K562 (cell line): ENCODE measurements at regions not wholly inside any gene's neighbourhood (a gene's known extent, or its start where the extent isn't known, plus 50 kb on each side); places are given as distances from the start of the nearest gene placed in this dataset.

Experiments
- ATAC-seq: fragments of 200-7000 bp; cut with Tn5 transposase; 3 replicates; pipeline ENCODE4 v1.9.1; 2020; ENCODE audit warnings: moderate library complexity
- BruUV-seq: library from RNA; stranded (reverse); fragments of 400-500 nt; replicated peaks from 2 replicates; lab custom pipeline; 2021; lab: Mats Ljungman, UMichigan
- CTCF ChIA-PET: fragments of 300-600 bp; formaldehyde crosslinking; extraction: SDS; loops from one replicate; lab custom pipeline; 2021; ENCODE audit warnings: low intra/inter-chr PET ratio; lab: Yijun Ruan, JAX
- POLR2A ChIA-PET: fragments of 300-600, 350-650 bp; sonication (Branson Sonifier 250); formaldehyde crosslinking; extraction: SDS; loops from one replicate; lab custom pipeline; 2021; ENCODE audit warnings: antibody characterized with exemption, inconsistent platforms; lab: Yijun Ruan, JAX
- DNase-seq, 4 experiments: peaks; one replicate each; pipeline versions ENCODE4 v3.0.0 to v3.0.0-alpha.2; 2011 to 2018; ENCODE audit warnings: low spot score in 3 of 4, mixed read lengths in 3 of 4; ENCODE audit errors: extremely low read depth in 1 of 4
- FAIRE-seq: peaks from 2 replicates; lab custom pipeline; 2011; peaks lifted over from hg19 to GRCh38; lab: Jason Lieb, UNC
- H2AFZ ChIP-seq: 2 replicates; pipeline ENCODE4 v1.6.0; 2011; ENCODE audit warnings: low read depth, low read length, control low read depth, inconsistent platforms
- H3K27ac ChIP-seq: fragments of 200-600 bp; 3 replicates; pipeline ENCODE4 v1.8.0; 2011; ENCODE audit warnings: low read depth, mild to moderate bottlenecking, control low read depth, inconsistent platforms, low read length, moderate library complexity, mixed read lengths; ENCODE audit errors: extremely low read depth
- H3K27me3 ChIP-seq, 2 experiments: fragments of 300-600 bp in 1 of 2; 2 replicates in 1 of 2; 3 replicates in 1 of 2; pipeline versions ENCODE4 v1.6.0 to v1.8.0; 2011; ENCODE audit warnings: inconsistent platforms in 2 of 2, low read length in 2 of 2, mild to moderate bottlenecking in 1 of 2, mixed read lengths in 1 of 2, moderate library complexity in 1 of 2; ENCODE audit not compliant: control insufficient read depth in 2 of 2, insufficient read depth in 2 of 2
- H3K36me3 ChIP-seq: fragments of 300-600 bp; 3 replicates; pipeline ENCODE4 v1.8.0; 2011; ENCODE audit warnings: mild to moderate bottlenecking, low read length, inconsistent platforms; ENCODE audit not compliant: control insufficient read depth, insufficient read depth
- H3K4me1 ChIP-seq, 2 experiments: fragments of 200-600 bp in 1 of 2; replicated peaks in 1 of 2; 2 replicates in 1 of 2; 3 replicates in 1 of 2; pipeline versions ENCODE4 v1.5.1 to v1.8.0; 2011; ENCODE audit warnings: inconsistent platforms in 2 of 2, low read length in 2 of 2, mild to moderate bottlenecking in 1 of 2, mixed read lengths in 1 of 2, moderate library complexity in 1 of 2; ENCODE audit not compliant: control insufficient read depth in 2 of 2, insufficient read depth in 2 of 2
- H3K4me2 ChIP-seq: 2 replicates; pipeline ENCODE4 v1.6.1; 2011; ENCODE audit warnings: low read length, control low read depth, inconsistent platforms, mixed read lengths; ENCODE audit not compliant: insufficient read depth
- H3K4me3 ChIP-seq: fragments of 200-600 bp; sonication (generic), shearing (Covaris generic); 2 replicates; pipeline ENCODE4 v1.5.1; 2016; ENCODE audit warnings: control low read depth, inconsistent platforms
- H3K79me2 ChIP-seq: fragments of 200-600 bp; 3 replicates; pipeline ENCODE4 v1.8.0; 2011; ENCODE audit warnings: low read length, inconsistent platforms; ENCODE audit not compliant: control insufficient read depth, insufficient read depth
- H3K9ac ChIP-seq, 2 experiments: 2 replicates each; pipeline versions ENCODE4 v1.6.0 to v1.6.1; 2011; ENCODE audit warnings: low read depth in 2 of 2, low read length in 2 of 2, control low read depth in 1 of 2, inconsistent platforms in 1 of 2, mild to moderate bottlenecking in 1 of 2, mixed read lengths in 1 of 2; ENCODE audit not compliant: insufficient read depth in 1 of 2
- H3K9me1 ChIP-seq: one replicate; pipeline ENCODE4 v1.6.0; 2011; ENCODE audit warnings: inconsistent platforms, mild to moderate bottlenecking, low read length, moderate library complexity; ENCODE audit not compliant: control insufficient read depth, insufficient read depth
- H3K9me3 ChIP-seq: replicated peaks from 2 replicates; pipeline ENCODE4 v1.5.1; 2011; ENCODE audit warnings: low read depth, low read length, inconsistent platforms; ENCODE audit not compliant: control insufficient read depth, insufficient read depth
- H4K20me1 ChIP-seq: replicated peaks from 2 replicates; pipeline ENCODE4 v1.6.1; 2011; ENCODE audit warnings: low read length, inconsistent platforms, mixed read lengths; ENCODE audit not compliant: control insufficient read depth, insufficient read depth
- CREB1 ChIP-seq, 2 experiments: sonication (generic) in 1 of 2; formaldehyde crosslinking in 1 of 2; IDR thresholded peaks; 2 replicates each; pipeline versions ENCODE4 v1.6.1 to v1.8.0; 2012 to 2022; ENCODE audit warnings: inconsistent platforms in 1 of 2, mild to moderate bottlenecking in 1 of 2, missing genetic modification reagents in 1 of 2, moderate library complexity in 1 of 2
- SRSF7 ChIP-seq: fragments of 200-400 bp; formaldehyde crosslinking; optimal IDR thresholded peaks from 2 replicates; pipeline ENCODE3; 2017; ENCODE audit warnings: mild to moderate bottlenecking, low read depth, low read length
- ZKSCAN8 ChIP-seq: fragments of 200-800 bp; sonication (Bioruptor generic); IDR thresholded peaks from 2 replicates; pipeline ENCODE4 v1.6.1; 2016; ENCODE audit warnings: missing genetic modification characterization, missing compliant biosample characterization
- ZNF431 ChIP-seq: sonication (generic); formaldehyde crosslinking; IDR thresholded peaks from 2 replicates; pipeline ENCODE4 v1.8.0; 2022; ENCODE audit warnings: mild to moderate bottlenecking, missing genetic modification reagents
- ZNF507 ChIP-seq: conservative IDR thresholded peaks from 2 replicates; pipeline ENCODE4 v1.6.1; 2017; ENCODE audit warnings: missing genetic modification characterization, missing compliant biosample characterization
- ZNF785 ChIP-seq: fragments of 250-450 bp; sonication (Bioruptor Pico); IDR thresholded peaks from 2 replicates; pipeline ENCODE4 v1.4.0; 2020; ENCODE audit warnings: mild to moderate bottlenecking
- WGBS: fragments of 100-300 bp; shearing (Covaris generic); methylation state at CpG from one replicate; pipeline ENCODE4 v1.1.6; 2016; ENCODE audit warnings: low coverage, mixed read lengths; ENCODE audit not compliant: insufficient coverage; ENCODE audit errors: missing lambda C conversion rate; 5-methylcytosine and 5-hydroxymethylcytosine counted together
- in situ Hi-C: fragments of 300-500 bp; cut with MboI; formaldehyde crosslinking; loops from 4 replicates; pipeline ENCODE4 v1.15.0; 2018; ENCODE audit warnings: inconsistent platforms, mixed read lengths
- intact Hi-C: fragments of 100-400 bp; cut with micrococcal nuclease; formaldehyde crosslinking; loops from 2 replicates; pipeline ENCODE4 v1.14.2; 2022
- TF ChIP-seq, protein P1 (sequence below): sonication (generic); formaldehyde crosslinking; IDR thresholded peaks from 2 replicates; pipeline ENCODE4 v1.5.0; 2020; ENCODE audit warnings: missing genetic modification reagents
- TF ChIP-seq, protein P2 (sequence below): sonication (generic); formaldehyde crosslinking; IDR thresholded peaks from 2 replicates; pipeline ENCODE4 v1.8.0; 2022; ENCODE audit warnings: mild to moderate bottlenecking, missing genetic modification reagents

DNA sequence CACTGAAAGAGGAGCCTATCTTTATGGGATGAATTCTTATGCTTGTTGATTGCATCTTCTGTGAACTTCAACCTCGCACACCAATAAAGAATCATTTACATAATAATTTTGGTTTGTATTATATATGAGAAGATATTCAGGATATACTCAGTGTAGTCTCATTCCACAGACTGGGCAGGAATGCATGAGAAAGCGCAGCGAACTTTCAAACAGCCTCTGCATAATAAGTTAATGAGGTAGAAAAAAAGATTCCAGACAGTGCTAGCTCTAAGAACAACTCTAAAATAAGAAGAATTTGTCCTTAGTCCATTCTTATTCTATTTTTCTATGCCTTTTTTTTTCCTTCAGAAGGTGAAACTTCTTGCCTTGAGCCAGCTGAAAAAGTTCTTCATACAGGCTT, 224.3 kb upstream of the CTSO start:
- no peak for DNase-seq
- Histone ChIP-seq H4K20me1 (no peaks in the 10 kb centered on the region), H3K27ac (no peak overlapping the region), H3K9me1 (no peaks in the 10 kb centered on the region), H2AFZ (no peak overlapping the region), H3K36me3 (no peaks in the 10 kb centered on the region), H3K4me3 (no peak overlapping the region), H3K9ac (no peak overlapping the region), H3K79me2 (no peaks in the 10 kb centered on the region), H3K9me3 (no peaks in the 10 kb centered on the region), H3K27me3 (no peaks in the 10 kb centered on the region), H3K4me1 (no peaks in the 10 kb centered on the region), H3K4me2 (no peak overlapping the region)
- 0% methylated on average over 3 of the region's 3 CpGs for WGBS
- intact Hi-C loops (no loop called here), in situ Hi-C loops (no loop called here)
- FAIRE-seq = no peak
- CTCF ChIA-PET = no interaction called here
- TF ChIP-seq ZNF507 (tag) (no peak), ZKSCAN8 (CRISPR knock-in tag) (no peak), CREB1 (IDR thresholded peaks at IDR 0.05) (no peak), CREB1 (CRISPR knock-in tag; IDR thresholded peaks at IDR 0.05) (no peak), ZNF785 (no peak), SRSF7 (no peak), ZNF431 (no peak)
- TF ChIP-seq, protein P1, sequence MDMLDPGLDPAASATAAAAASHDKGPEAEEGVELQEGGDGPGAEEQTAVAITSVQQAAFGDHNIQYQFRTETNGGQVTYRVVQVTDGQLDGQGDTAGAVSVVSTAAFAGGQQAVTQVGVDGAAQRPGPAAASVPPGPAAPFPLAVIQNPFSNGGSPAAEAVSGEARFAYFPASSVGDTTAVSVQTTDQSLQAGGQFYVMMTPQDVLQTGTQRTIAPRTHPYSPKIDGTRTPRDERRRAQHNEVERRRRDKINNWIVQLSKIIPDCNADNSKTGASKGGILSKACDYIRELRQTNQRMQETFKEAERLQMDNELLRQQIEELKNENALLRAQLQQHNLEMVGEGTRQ (CRISPR knock-in tag) = no peak
- TF ChIP-seq, protein P2, sequence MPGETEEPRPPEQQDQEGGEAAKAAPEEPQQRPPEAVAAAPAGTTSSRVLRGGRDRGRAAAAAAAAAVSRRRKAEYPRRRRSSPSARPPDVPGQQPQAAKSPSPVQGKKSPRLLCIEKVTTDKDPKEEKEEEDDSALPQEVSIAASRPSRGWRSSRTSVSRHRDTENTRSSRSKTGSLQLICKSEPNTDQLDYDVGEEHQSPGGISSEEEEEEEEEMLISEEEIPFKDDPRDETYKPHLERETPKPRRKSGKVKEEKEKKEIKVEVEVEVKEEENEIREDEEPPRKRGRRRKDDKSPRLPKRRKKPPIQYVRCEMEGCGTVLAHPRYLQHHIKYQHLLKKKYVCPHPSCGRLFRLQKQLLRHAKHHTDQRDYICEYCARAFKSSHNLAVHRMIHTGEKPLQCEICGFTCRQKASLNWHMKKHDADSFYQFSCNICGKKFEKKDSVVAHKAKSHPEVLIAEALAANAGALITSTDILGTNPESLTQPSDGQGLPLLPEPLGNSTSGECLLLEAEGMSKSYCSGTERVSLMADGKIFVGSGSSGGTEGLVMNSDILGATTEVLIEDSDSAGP = no peak
- BruUV-seq = no TSS peak
- POLR2A ChIA-PET = no interaction called here
- ATAC-seq = no peak
